PC-3 (cell line): ENCODE measurements at regions not wholly inside any gene's neighbourhood (a gene's known extent, or its start where the extent isn't known, plus 50 kb on each side); places are given as distances from the start of the nearest gene placed in this dataset.

ENCODE experiments used
- CTCF ChIP-seq: fragments of 300-600 bp; sonication (generic); conservative IDR thresholded peaks from 2 replicates; pipeline ENCODE4 v1.5.1; 2017; ENCODE audit warnings: antibody characterized with exemption, low read depth, mild to moderate bottlenecking, low read length
- EZH2 ChIP-seq: fragments of 300-600 bp; sonication (generic); IDR thresholded peaks from one replicate; pipeline ENCODE4 v1.6.1; 2017; ENCODE audit warnings: antibody characterized with exemption, mild to moderate bottlenecking, low read length; ENCODE audit not compliant: unreplicated experiment
- EZH2phosphoT487 ChIP-seq: fragments of 300-600 bp; sonication (generic); IDR thresholded peaks from 2 replicates; pipeline ENCODE4 v1.6.1; 2018; ENCODE audit warnings: mild to moderate bottlenecking, antibody characterized with exemption, low read length, borderline replicate concordance

- TF ChIP-seq CTCF: no peak
- TF ChIP-seq EZH2: no peak
- no peak for TF ChIP-seq EZH2phosphoT487
Measured at GRCh38 chr2:21306235-21306634, 182.5 kb downstream of the TDRD15 start.
